UCSD-AML1 (cell line): ENCODE measurements at regions not wholly inside any gene's neighbourhood (a gene's known extent, or its start where the extent isn't known, plus 50 kb on each side); places are given as distances from the start of the nearest gene placed in this dataset.
"Not testable (repeated sequence)": the region's sequence is repeated elsewhere in the genome, so short reads cannot be mapped to it uniquely, and the experiment has no call there.

ENCODE experiments used
- DNase-seq: peaks from one replicate; lab custom pipeline; 2025; ENCODE audit not compliant: unreplicated experiment; lab: John Stamatoyannopoulos, UW

- no peak for DNase-seq
These were observed 104.7 kb upstream of the TMEM132E start for GRCh38 chr17:34474706-34475105.

GRCh38 chr17:34472363-34472762 lies 107.0 kb upstream of the TMEM132E start:
- no peak for DNase-seq

- DNase-seq = not testable (repeated sequence)
These were observed 108.1 kb upstream of the TMEM132E start for GRCh38 chr17:34471278-34471677.

GRCh38 chr17:34465789-34466188 lies 102.8 kb upstream of the CCL1 start:
- DNase-seq = no peak

- DNase-seq = no peak
These were observed 101.8 kb upstream of the CCL1 start for GRCh38 chr17:34464812-34465211.

GRCh38 chr17:34458266-34458665 lies 95.2 kb upstream of the CCL1 start:
- no peak for DNase-seq

GRCh38 chr17:34456121-34456520 lies 93.1 kb upstream of the CCL1 start:
- DNase-seq = no peak

- DNase-seq = no peak
These were observed 89.7 kb upstream of the CCL1 start for GRCh38 chr17:34452769-34453168.

GRCh38 chr17:34451313-34451712 lies 88.3 kb upstream of the CCL1 start:
- no peak for DNase-seq

- DNase-seq = no peak
These were observed 84.4 kb upstream of the CCL1 start for GRCh38 chr17:34447406-34447805.

- DNase-seq = no peak
These were observed 82.1 kb upstream of the CCL1 start for GRCh38 chr17:34445101-34445500.

- DNase-seq = peak; percentile 15
These were observed 80.8 kb upstream of the CCL1 start for GRCh38 chr17:34443619-34444469.

- DNase-seq = no peak
These were observed 79.5 kb upstream of the CCL1 start for GRCh38 chr17:34442387-34443111.

GRCh38 chr17:34437188-34437587 lies 74.2 kb upstream of the CCL1 start:
- DNase-seq = no peak

- DNase-seq = no peak
These were observed 73.6 kb upstream of the CCL1 start for GRCh38 chr17:34436607-34437006.

GRCh38 chr17:34435182-34435928 lies 72.3 kb upstream of the CCL1 start:
- DNase-seq = no peak

GRCh38 chr17:34434052-34434451 lies 71.0 kb upstream of the CCL1 start:
- peak; percentile 18 for DNase-seq

GRCh38 chr17:34424814-34425491 lies 61.9 kb upstream of the CCL1 start:
- no peak for DNase-seq

GRCh38 chr17:34423978-34424813 lies 61.2 kb upstream of the CCL1 start:
- DNase-seq = no peak

GRCh38 chr17:34423315-34423714 lies 60.3 kb upstream of the CCL1 start:
- not testable (repeated sequence) for DNase-seq
